Spinal cord (tissue), 9 donors: ENCODE measurements at regions not wholly inside any gene's neighbourhood (a gene's known extent, or its start where the extent isn't known, plus 50 kb on each side); places are given as distances from the start of the nearest gene placed in this dataset.

Experiments used
- DNase-seq, 6 donors: peaks; one replicate each; pipeline versions ENCODE4 v3.0.0 to v3.0.0-alpha.2; 2013 to 2015; ENCODE audit warnings: low spot score in 6 of 6, low read depth in 4 of 6
- H3K27ac ChIP-seq: one replicate; pipeline ENCODE4 v1.5.1; 2013; ENCODE audit warnings: low read depth, low read length, control low read depth
- H3K27me3 ChIP-seq: one replicate; pipeline ENCODE4 v1.6.1; 2013; ENCODE audit warnings: low read length; ENCODE audit not compliant: control insufficient read depth, insufficient read depth
- H3K36me3 ChIP-seq: one replicate; pipeline ENCODE4 v1.6.1; 2013; ENCODE audit warnings: low read length; ENCODE audit not compliant: control insufficient read depth, insufficient read depth
- H3K4me1 ChIP-seq: one replicate; pipeline ENCODE4 v1.6.1; 2013; ENCODE audit warnings: low read length; ENCODE audit not compliant: control insufficient read depth, insufficient read depth
- H3K4me3 ChIP-seq: one replicate; pipeline ENCODE4 v1.5.1; 2013; ENCODE audit warnings: low read depth, low read length, control low read depth
- H3K9me3 ChIP-seq: one replicate; pipeline ENCODE4 v1.6.1; 2013; ENCODE audit warnings: low read length; ENCODE audit not compliant: control insufficient read depth, insufficient read depth
- WGBS: methylation state at CpG from one replicate; pipeline ENCODE4 v1.1.5; 2013; ENCODE audit warnings: missing lambda C conversion rate; ENCODE audit not compliant: insufficient coverage; 5-methylcytosine and 5-hydroxymethylcytosine counted together
- donor health status: healthy.

- no peaks in the 10 kb centered on the region for H3K27me3 ChIP-seq
- no peak overlapping the region for H3K27ac ChIP-seq
- no peak overlapping the region for H3K4me3 ChIP-seq
- H3K4me1 ChIP-seq, result peaks cover 30% of the 10 kb centered on the region
- 40% methylated on average over 3 of the region's 7 CpGs for WGBS
- peak in 2 of 6 donors; percentile 56 to 60 for DNase-seq
- peaks cover 13% of the 10 kb centered on the region for H3K36me3 ChIP-seq
- H3K9me3 ChIP-seq, result no peaks in the 10 kb centered on the region
Observed at GRCh38 chr3:44109771-44110361, 131.8 kb upstream of the TOPAZ1 start.

GRCh38 chr3:44110648-44111047 lies 131.0 kb upstream of the TOPAZ1 start:
- Histone ChIP-seq H3K36me3 (peaks cover 14% of the 10 kb centered on the region), H3K27me3 (no peaks in the 10 kb centered on the region), H3K27ac (no peak overlapping the region), H3K4me3 (no peak overlapping the region), H3K9me3 (no peaks in the 10 kb centered on the region), H3K4me1 (peaks cover 28% of the 10 kb centered on the region)
- peak in 2 of 6 donors; percentile 51 to 78 for DNase-seq
- 40% methylated on average over 3 of the region's 9 CpGs for WGBS

GRCh38 chr3:44111482-44111881 lies 130.2 kb upstream of the TOPAZ1 start:
- WGBS, result 100% methylated on average over 2 of the region's 2 CpGs
- H3K27ac ChIP-seq, result no peak overlapping the region
- H3K4me1 ChIP-seq, result peaks cover 27% of the 10 kb centered on the region
- no peak overlapping the region for H3K4me3 ChIP-seq
- DNase-seq, result no peak
- peaks cover 19% of the 10 kb centered on the region for H3K36me3 ChIP-seq
- no peaks in the 10 kb centered on the region for H3K27me3 ChIP-seq
- no peaks in the 10 kb centered on the region for H3K9me3 ChIP-seq

GRCh38 chr3:44114142-44114541 lies 127.5 kb upstream of the TOPAZ1 start:
- H3K4me3 ChIP-seq, result no peak overlapping the region
- H3K27ac ChIP-seq, result no peak overlapping the region
- H3K27me3 ChIP-seq, result no peaks in the 10 kb centered on the region
- DNase-seq, result peak in 2 of 6 donors; percentile 29 to 47
- H3K4me1 ChIP-seq, result peaks cover 22% of the 10 kb centered on the region
- no peaks in the 10 kb centered on the region for H3K9me3 ChIP-seq
- 23% methylated on average over 10 of the region's 12 CpGs for WGBS
- peaks cover 19% of the 10 kb centered on the region for H3K36me3 ChIP-seq

GRCh38 chr3:44117239-44117638 lies 124.4 kb upstream of the TOPAZ1 start:
- 92% methylated on average over 2 of the region's 2 CpGs for WGBS
- Histone ChIP-seq H3K4me1 (peaks cover 19% of the 10 kb centered on the region), H3K27ac (no peak overlapping the region), H3K27me3 (no peaks in the 10 kb centered on the region), H3K9me3 (no peaks in the 10 kb centered on the region), H3K4me3 (no peak overlapping the region), H3K36me3 (peaks cover 12% of the 10 kb centered on the region)
- no peak for DNase-seq

GRCh38 chr3:44117736-44118135 lies 124.0 kb upstream of the TOPAZ1 start:
- 67% methylated on average over 1 of the region's 5 CpGs for WGBS
- H3K4me3 ChIP-seq, result no peak overlapping the region
- no peak for DNase-seq
- no peaks in the 10 kb centered on the region for H3K9me3 ChIP-seq
- no peaks in the 10 kb centered on the region for H3K27me3 ChIP-seq
- H3K27ac ChIP-seq, result no peak overlapping the region
- peaks cover 11% of the 10 kb centered on the region for H3K36me3 ChIP-seq
- peaks cover 19% of the 10 kb centered on the region for H3K4me1 ChIP-seq

GRCh38 chr3:44120721-44121582 lies 120.7 kb upstream of the TOPAZ1 start:
- H3K4me3 ChIP-seq, result no peak overlapping the region
- no peaks in the 10 kb centered on the region for H3K27me3 ChIP-seq
- WGBS, result 46% methylated on average over 6 of the region's 6 CpGs
- peaks cover 3% of the 10 kb centered on the region for H3K36me3 ChIP-seq
- H3K9me3 ChIP-seq, result no peaks in the 10 kb centered on the region
- peaks cover 14% of the 10 kb centered on the region for H3K4me1 ChIP-seq
- peak overlapping the region; percentile 12 for H3K27ac ChIP-seq
- peak in 2 of 6 donors; percentile 59 to 68 for DNase-seq

GRCh38 chr3:44125246-44125645 lies 116.4 kb upstream of the TOPAZ1 start:
- no peak for DNase-seq
- peaks cover 23% of the 10 kb centered on the region for H3K4me1 ChIP-seq
- no peaks in the 10 kb centered on the region for H3K27me3 ChIP-seq
- H3K36me3 ChIP-seq, result no peaks in the 10 kb centered on the region
- no peak overlapping the region for H3K27ac ChIP-seq
- WGBS, result no CpG with 5 or more reads among the region's 2 CpGs
- no peaks in the 10 kb centered on the region for H3K9me3 ChIP-seq
- H3K4me3 ChIP-seq, result no peak overlapping the region

- Histone ChIP-seq H3K9me3 (no peaks in the 10 kb centered on the region), H3K4me1 (peaks cover 18% of the 10 kb centered on the region), H3K4me3 (no peak overlapping the region), H3K36me3 (no peaks in the 10 kb centered on the region), H3K27ac (no peak overlapping the region), H3K27me3 (no peaks in the 10 kb centered on the region)
- DNase-seq, result no peak
- 96% methylated on average over 3 of the region's 4 CpGs for WGBS
Observed at GRCh38 chr3:44125882-44126281, 115.8 kb upstream of the TOPAZ1 start.
